H1 (cell line): ENCODE measurements at regions not wholly inside any gene's neighbourhood (a gene's known extent, or its start where the extent isn't known, plus 50 kb on each side); places are given as distances from the start of the nearest gene placed in this dataset.

Experiments
- CTCF ChIA-PET: fragments of 300-600 bp; sonication (Branson Sonifier 250); formaldehyde crosslinking; loops from one replicate; lab custom pipeline; 2021; ENCODE audit not compliant: partially characterized antibody; lab: Charles Lee
- POLR2A ChIA-PET: fragments of 300-600 bp; sonication (Branson Sonifier 250); formaldehyde crosslinking; loops from one replicate; lab custom pipeline; 2021; ENCODE audit warnings: inconsistent platforms; ENCODE audit not compliant: partially characterized antibody; lab: Charles Lee
- DNase-seq, 2 experiments: peaks; one replicate each; pipeline versions ENCODE4 v3.0.0 to v3.0.0-alpha.2; 2010 to 2022; ENCODE audit warnings: low spot score in 2 of 2, low read depth in 1 of 2, mixed read lengths in 1 of 2
- FAIRE-seq: peaks from 2 replicates; lab custom pipeline; 2011; peaks lifted over from hg19 to GRCh38; lab: Jason Lieb, UNC
- H2AFZ ChIP-seq: 2 replicates; pipeline ENCODE4 v1.8.1; 2012; ENCODE audit warnings: low read length, inconsistent platforms
- H2AK5ac ChIP-seq: 2 replicates; pipeline ENCODE4 v1.6.1; 2013; ENCODE audit warnings: low read depth, low read length
- H2BK120ac ChIP-seq: replicated peaks from 2 replicates; pipeline ENCODE3; 2013; ENCODE audit warnings: low read depth, low read length, inconsistent platforms
- H2BK12ac ChIP-seq: 2 replicates; pipeline ENCODE4 v1.6.1; 2013; ENCODE audit warnings: low read depth, low read length
- H2BK15ac ChIP-seq: 2 replicates; pipeline ENCODE4 v1.6.1; 2013; ENCODE audit warnings: low read length
- H2BK20ac ChIP-seq: 2 replicates; pipeline ENCODE4 v1.6.1; 2013; ENCODE audit warnings: low read length
- H2BK5ac ChIP-seq: 2 replicates; pipeline ENCODE4 v1.6.1; 2013; ENCODE audit warnings: low read depth, low read length
- H3K14ac ChIP-seq: 2 replicates; pipeline ENCODE4 v1.6.1; 2013; ENCODE audit warnings: inconsistent platforms; ENCODE audit not compliant: insufficient read length
- H3K18ac ChIP-seq: 2 replicates; pipeline ENCODE4 v1.6.1; 2013; ENCODE audit warnings: low read length; ENCODE audit errors: extremely low read depth
- H3K23ac ChIP-seq: 2 replicates; pipeline ENCODE4 v1.6.1; 2013; ENCODE audit warnings: inconsistent platforms; ENCODE audit not compliant: insufficient read length
- H3K23me2 ChIP-seq: 2 replicates; pipeline ENCODE4 v1.6.1; 2013; ENCODE audit warnings: low read depth, low read length
- H3K27ac ChIP-seq: 2 replicates; pipeline ENCODE4 v1.6.1; 2011; ENCODE audit warnings: low read depth, low read length, inconsistent platforms
- H3K27me3 ChIP-seq, 4 experiments: replicated peaks in 1 of 4; 1 replicate in 1 of 4; 2 replicates in 3 of 4; pipeline versions ENCODE4 v1.6.1 to v1.8.1; 2011 to 2013; ENCODE audit warnings: low read length in 3 of 4, mild to moderate bottlenecking in 3 of 4, inconsistent platforms in 2 of 4, mixed read lengths in 2 of 4, moderate library complexity in 1 of 4; ENCODE audit not compliant: control insufficient read depth in 3 of 4, insufficient read depth in 3 of 4; ENCODE audit errors: extremely low read depth in 1 of 4
- H3K36me3 ChIP-seq, 4 experiments: 2 replicates each; pipeline versions ENCODE4 v1.6.1 to v1.8.1; 2011 to 2013; ENCODE audit warnings: mild to moderate bottlenecking in 4 of 4, low read length in 3 of 4, moderate library complexity in 2 of 4, control low read depth in 1 of 4, inconsistent platforms in 1 of 4; ENCODE audit not compliant: insufficient read depth in 4 of 4, control insufficient read depth in 2 of 4
- H3K4ac ChIP-seq: replicated peaks from 2 replicates; pipeline ENCODE3; 2013; ENCODE audit warnings: low read length, low read depth, mixed read lengths, inconsistent platforms; ENCODE audit not compliant: insufficient read length
- H3K4me1 ChIP-seq, 4 experiments: replicated peaks in 1 of 4; 1 replicate in 1 of 4; 2 replicates in 3 of 4; pipeline versions ENCODE4 v1.6.1 to v1.8.1; 2011 to 2013; ENCODE audit warnings: low read length in 3 of 4, inconsistent platforms in 2 of 4, mixed read lengths in 1 of 4; ENCODE audit not compliant: insufficient read depth in 4 of 4, control insufficient read depth in 3 of 4
- H3K4me2 ChIP-seq, 2 experiments: 2 replicates each; pipeline versions ENCODE4 v1.6.1 to v1.8.1; 2011 to 2013; ENCODE audit warnings: low read depth in 2 of 2, low read length in 2 of 2, control low read depth in 1 of 2, inconsistent platforms in 1 of 2, mild to moderate bottlenecking in 1 of 2; ENCODE audit not compliant: insufficient read depth in 1 of 2
- H3K4me3 ChIP-seq, 4 experiments: fragments of 200-600, 300-600 bp in 1 of 4; sonication (generic), shearing (Covaris generic), sonication (Bioruptor Twin) in 1 of 4; 2 replicates each; pipeline versions ENCODE4 v1.5.1 to v1.8.1; 2011 to 2016; ENCODE audit warnings: low read length in 4 of 4, low read depth in 3 of 4, control low read depth in 2 of 4, inconsistent platforms in 2 of 4, mild to moderate bottlenecking in 2 of 4, mixed read lengths in 1 of 4, moderate library complexity in 1 of 4; ENCODE audit not compliant: insufficient read depth in 2 of 4; ENCODE audit errors: extremely low read depth in 1 of 4
- H3K56ac ChIP-seq: replicated peaks from 2 replicates; pipeline ENCODE3; 2013; ENCODE audit warnings: low read depth, mild to moderate bottlenecking, mixed read lengths, low read length, inconsistent platforms; ENCODE audit not compliant: insufficient read length
- H3K79me1 ChIP-seq: 2 replicates; pipeline ENCODE4 v1.6.1; 2013; ENCODE audit warnings: low read depth, low read length, control low read depth
- H3K79me2 ChIP-seq, 2 experiments: 2 replicates each; pipeline versions ENCODE4 v1.6.1 to v1.8.1; 2012 to 2013; ENCODE audit warnings: low read length in 2 of 2, mild to moderate bottlenecking in 2 of 2, inconsistent platforms in 1 of 2; ENCODE audit not compliant: insufficient read depth in 2 of 2, control insufficient read depth in 1 of 2
- H3K9ac ChIP-seq, 4 experiments: replicated peaks in 1 of 4; 1 replicate in 1 of 4; 2 replicates in 3 of 4; pipeline versions ENCODE4 v1.6.1 to v1.8.1; 2011 to 2013; ENCODE audit warnings: low read depth in 3 of 4, low read length in 3 of 4, control low read depth in 2 of 4, mild to moderate bottlenecking in 2 of 4, moderate library complexity in 2 of 4, inconsistent platforms in 1 of 4; ENCODE audit errors: extremely low read depth in 1 of 4
- H3K9me3 ChIP-seq, 2 experiments: 2 replicates each; pipeline versions ENCODE4 v1.6.1 to v1.8.1; 2012 to 2013; ENCODE audit warnings: mild to moderate bottlenecking in 2 of 2, moderate library complexity in 2 of 2, control low read depth in 1 of 2, inconsistent platforms in 1 of 2, low read depth in 1 of 2, low read length in 1 of 2, mixed read lengths in 1 of 2; ENCODE audit not compliant: insufficient read depth in 2 of 2
- H4K20me1 ChIP-seq, 2 experiments: replicated peaks in 1 of 2; 2 replicates each; pipeline versions ENCODE3 to v1.8.1; 2011 to 2013; ENCODE audit warnings: inconsistent platforms in 2 of 2, low read length in 2 of 2, mild to moderate bottlenecking in 1 of 2; ENCODE audit not compliant: insufficient read depth in 2 of 2, control insufficient read depth in 1 of 2
- H4K5ac ChIP-seq: 2 replicates; pipeline ENCODE4 v1.6.1; 2013; ENCODE audit warnings: low read length, low read depth, mixed read lengths, inconsistent platforms; ENCODE audit not compliant: insufficient read length
- H4K8ac ChIP-seq: 2 replicates; pipeline ENCODE4 v1.8.0; 2013; ENCODE audit warnings: mild to moderate bottlenecking, moderate library complexity, low read length, inconsistent platforms; ENCODE audit not compliant: insufficient read depth; ENCODE audit errors: extremely low read depth
- H4K91ac ChIP-seq: replicated peaks from 2 replicates; pipeline ENCODE3; 2013; ENCODE audit warnings: low read length, mixed read lengths, inconsistent platforms; ENCODE audit not compliant: insufficient read length
- JUND ChIP-seq: IDR thresholded peaks from 2 replicates; pipeline ENCODE4 v1.6.1; 2011; ENCODE audit warnings: mild to moderate bottlenecking, improper control_type of control experiment, low read length
- WGBS, 2 experiments: shearing (Covaris generic) in 1 of 2; methylation state at CpG; one replicate each; pipeline versions ENCODE4 v1.1.6 to v1.1.7; 2013 to 2015; ENCODE audit warnings: low lambda C conversion rate in 2 of 2, mixed read lengths in 2 of 2, inconsistent platforms in 1 of 2, low coverage in 1 of 2, missing lambda C conversion rate in 1 of 2; ENCODE audit not compliant: insufficient replicate concordance in 2 of 2, insufficient coverage in 1 of 2, insufficient read length in 1 of 2; ENCODE audit errors: extremely low coverage in 1 of 2, missing lambda C conversion rate in 1 of 2; 5-methylcytosine and 5-hydroxymethylcytosine counted together
- TF ChIP-seq, protein P1 (sequence below): IDR thresholded peaks from 2 replicates; pipeline ENCODE4 v1.6.1; 2012; ENCODE audit warnings: low read length, inconsistent platforms

DNA sequence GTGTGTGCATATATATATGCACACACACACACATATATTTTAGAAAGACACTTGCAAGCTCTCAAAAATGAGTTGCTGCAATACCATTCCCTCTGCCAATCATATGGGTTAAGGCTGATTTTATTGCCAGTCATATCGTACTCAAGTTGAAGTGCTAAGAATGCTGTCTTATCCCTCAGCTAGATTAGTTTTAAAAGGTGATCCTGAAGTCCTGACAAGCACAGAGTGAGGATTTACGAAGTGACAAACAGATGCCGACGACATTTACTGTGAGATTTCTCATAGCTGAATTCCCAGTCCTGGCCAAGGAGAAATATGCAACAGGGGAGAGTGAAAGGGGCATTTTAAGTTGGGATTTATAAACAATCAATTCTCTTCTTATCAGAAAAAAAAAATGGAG is 126.2 kb upstream of the RBFOX1 start:
- no peak overlapping the region for H4K8ac ChIP-seq
- no peak overlapping the region for H2BK15ac ChIP-seq
- no peak overlapping the region for H2BK5ac ChIP-seq
- H4K91ac ChIP-seq: no peak overlapping the region
- no peak overlapping the region for H3K4ac ChIP-seq
- H3K18ac ChIP-seq: no peak overlapping the region
- no peaks in the 10 kb centered on the region for H3K27me3 ChIP-seq
- ChIA-PET CTCF (interaction anchor here (1.4 to 2.4 kb wide), 3 partner anchors 12 to 522 kb away, joined by 3 to 12 read pairs (median 4); no protein-coding TSS in a partner anchor), POLR2A (no interaction called here)
- no peak overlapping the region for H3K9ac ChIP-seq
- FAIRE-seq (no peak), DNase-seq (no peak)
- H3K4me2 ChIP-seq: no peak overlapping the region
- H3K27ac ChIP-seq: no peak overlapping the region
- no peaks in the 10 kb centered on the region; a peak in 1 of 4 replicates for H3K9me3 ChIP-seq
- no peak overlapping the region for H2AFZ ChIP-seq
- no peak overlapping the region for H3K23ac ChIP-seq
- H2BK120ac ChIP-seq: no peak overlapping the region
- no peaks in the 10 kb centered on the region for H3K79me1 ChIP-seq
- H2BK12ac ChIP-seq: no peak overlapping the region
- no peak overlapping the region for H3K4me3 ChIP-seq
- no peak overlapping the region for H2BK20ac ChIP-seq
- H3K36me3 ChIP-seq: no peaks in the 10 kb centered on the region
- no peak overlapping the region for H3K14ac ChIP-seq
- H3K56ac ChIP-seq: no peak overlapping the region
- peaks cover 1 to 5% (median 4%) of the 10 kb centered on the region in 4 experiments; a peak in 4 of 7 replicates for H3K4me1 ChIP-seq
- H2AK5ac ChIP-seq: no peak overlapping the region
- WGBS, 2 experiments: 90% methylated on average over 4 of the region's 4 CpGs; no CpG with 5 or more reads in 1 of the 2 experiments
- no peaks in the 10 kb centered on the region; the same call in 1 of the 2 replicates for H3K23me2 ChIP-seq
- no peaks in the 10 kb centered on the region for H4K20me1 ChIP-seq
- H4K5ac ChIP-seq: no peak overlapping the region
- H3K79me2 ChIP-seq: no peaks in the 10 kb centered on the region
- TF ChIP-seq JUND: no peak
- TF ChIP-seq, protein P1, sequence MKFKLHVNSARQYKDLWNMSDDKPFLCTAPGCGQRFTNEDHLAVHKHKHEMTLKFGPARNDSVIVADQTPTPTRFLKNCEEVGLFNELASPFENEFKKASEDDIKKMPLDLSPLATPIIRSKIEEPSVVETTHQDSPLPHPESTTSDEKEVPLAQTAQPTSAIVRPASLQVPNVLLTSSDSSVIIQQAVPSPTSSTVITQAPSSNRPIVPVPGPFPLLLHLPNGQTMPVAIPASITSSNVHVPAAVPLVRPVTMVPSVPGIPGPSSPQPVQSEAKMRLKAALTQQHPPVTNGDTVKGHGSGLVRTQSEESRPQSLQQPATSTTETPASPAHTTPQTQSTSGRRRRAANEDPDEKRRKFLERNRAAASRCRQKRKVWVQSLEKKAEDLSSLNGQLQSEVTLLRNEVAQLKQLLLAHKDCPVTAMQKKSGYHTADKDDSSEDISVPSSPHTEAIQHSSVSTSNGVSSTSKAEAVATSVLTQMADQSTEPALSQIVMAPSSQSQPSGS: no peak
